ENCODE measurements at regions not wholly inside any gene's neighbourhood (a gene's known extent, or its start where the extent isn't known, plus 50 kb on each side); places are given as distances from the start of the nearest gene placed in this dataset.

DNA sequence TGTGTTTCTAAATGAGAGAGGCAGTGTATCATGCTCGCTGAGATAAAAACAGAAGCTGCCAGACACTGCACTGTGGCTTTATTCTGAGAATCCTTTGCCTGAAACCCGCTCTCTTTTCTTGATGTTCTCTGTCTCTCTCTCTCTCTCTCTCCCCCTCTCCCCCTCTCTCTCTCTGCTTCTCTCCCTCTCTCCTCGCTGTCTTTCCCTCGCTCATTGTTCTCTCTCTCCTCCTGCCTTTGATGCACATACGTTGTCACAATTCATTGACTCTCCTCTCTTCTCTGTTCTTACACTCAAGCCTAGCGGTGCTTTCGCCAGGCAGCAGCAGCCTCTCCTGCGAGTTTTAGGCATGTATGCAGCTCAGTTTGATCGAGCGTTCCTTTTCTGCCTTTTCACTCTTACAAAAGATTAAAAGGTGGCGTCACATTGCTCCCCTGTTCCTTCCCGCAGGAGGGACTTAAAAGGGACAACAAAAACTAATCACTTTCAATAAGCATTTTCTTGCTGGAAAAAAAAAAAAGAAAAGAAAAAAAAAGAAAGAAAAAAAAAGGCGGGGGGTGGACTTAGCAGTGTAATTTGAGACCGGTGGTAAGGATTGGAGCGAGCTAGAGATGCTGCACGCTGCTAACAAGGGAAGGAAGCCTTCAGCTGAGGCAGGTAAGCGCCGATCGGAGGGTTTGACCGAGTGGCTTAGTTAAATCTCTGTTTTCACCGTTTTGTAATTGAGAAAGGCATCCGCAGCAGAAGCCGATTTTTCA, 717.9 kb upstream of the WWC1 start:
- DNase-seq, result peak; percentile 20

GRCh38 chr5:167574464-167574863, 717.0 kb upstream of the WWC1 start:
- no peak for DNase-seq

GRCh38 chr5:167575330-167575729, 716.1 kb upstream of the WWC1 start:
- no peak for DNase-seq

- no peak for DNase-seq
These were observed 715.3 kb upstream of the WWC1 start for GRCh38 chr5:167576126-167576525.

- DNase-seq, result no peak
These were observed 714.5 kb upstream of the WWC1 start for GRCh38 chr5:167576897-167577296.

DNA sequence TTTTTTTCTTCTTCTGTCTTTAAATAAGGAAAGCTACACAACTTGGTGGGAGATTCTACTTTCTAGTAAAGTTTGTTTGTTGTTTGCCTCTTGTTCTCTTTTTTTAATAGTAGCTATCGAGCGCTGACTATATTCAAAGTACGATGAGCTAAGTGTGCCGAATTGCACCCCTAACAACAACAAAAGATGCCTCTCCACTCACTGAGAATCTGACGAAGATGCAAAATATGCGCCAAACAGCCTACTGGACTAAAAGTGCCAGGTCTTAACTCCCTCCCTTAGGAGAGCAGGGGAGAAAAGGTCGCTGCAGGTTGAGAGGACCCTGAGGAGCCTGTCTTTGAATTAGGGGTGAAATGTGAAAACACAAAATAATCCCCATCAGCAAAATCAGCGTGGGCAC, 713.8 kb upstream of the WWC1 start:
- no peak for DNase-seq

GRCh38 chr5:167578977-167579692, 712.3 kb upstream of the WWC1 start:
- DNase-seq, result no peak

DNA sequence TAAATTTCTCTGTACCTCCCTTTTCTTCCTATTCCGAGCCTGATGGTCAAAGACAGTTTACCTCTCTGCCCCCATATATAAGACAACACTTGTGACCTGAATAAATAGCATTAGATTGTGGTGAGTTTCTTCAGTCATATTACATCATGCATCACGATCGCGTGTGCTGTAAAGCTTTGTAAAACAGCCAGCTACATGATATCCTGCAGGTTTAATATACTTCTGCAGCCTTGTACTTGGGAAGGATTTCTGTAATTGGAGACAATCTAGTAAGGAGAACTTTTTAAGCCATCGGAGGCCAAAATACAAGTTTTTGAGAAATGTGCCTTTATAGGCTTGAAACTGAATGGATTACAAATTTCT, 711.8 kb upstream of the WWC1 start:
- no peak for DNase-seq

DNA sequence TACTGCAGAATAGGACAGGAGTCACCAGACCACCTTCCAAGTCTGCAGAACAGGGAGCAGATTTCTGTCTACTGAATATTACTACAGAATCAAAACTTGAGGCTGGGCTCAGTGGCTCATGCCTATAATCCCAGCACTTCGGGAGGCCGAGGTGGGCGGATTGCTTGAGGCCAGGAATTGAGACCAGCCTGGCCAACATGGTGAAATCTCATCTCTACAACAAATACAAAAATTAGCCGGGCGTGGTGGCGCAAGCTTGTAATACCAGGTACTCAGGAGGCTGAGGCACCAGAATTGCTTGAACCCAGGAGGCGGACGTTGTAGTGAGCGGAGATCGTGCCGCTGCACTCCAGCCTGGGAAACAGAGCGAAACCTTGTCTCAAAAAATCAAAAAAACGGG, 710.8 kb upstream of the WWC1 start:
- no peak for DNase-seq

GRCh38 chr5:167582283-167582682, 709.2 kb upstream of the WWC1 start:
- no peak for DNase-seq

DNA sequence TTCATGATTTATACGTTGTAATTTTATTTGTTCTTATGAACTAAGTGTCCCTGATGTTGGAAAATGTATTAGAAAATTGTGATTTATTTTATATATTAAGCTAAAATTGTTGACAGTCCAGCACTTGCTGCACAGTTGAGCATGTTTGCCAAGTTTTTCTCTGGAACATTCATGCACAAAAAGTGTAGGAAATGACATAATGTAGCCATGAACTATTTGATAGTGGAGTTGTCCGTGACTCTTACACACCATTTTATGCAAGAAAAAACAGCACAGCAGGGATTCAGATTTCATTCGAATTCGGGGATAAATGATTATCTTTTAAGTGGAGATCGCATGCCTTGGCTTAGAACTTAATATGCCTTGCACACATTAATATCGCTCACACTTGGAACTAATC, 708.6 kb upstream of the WWC1 start:
- no peak for DNase-seq

DNA sequence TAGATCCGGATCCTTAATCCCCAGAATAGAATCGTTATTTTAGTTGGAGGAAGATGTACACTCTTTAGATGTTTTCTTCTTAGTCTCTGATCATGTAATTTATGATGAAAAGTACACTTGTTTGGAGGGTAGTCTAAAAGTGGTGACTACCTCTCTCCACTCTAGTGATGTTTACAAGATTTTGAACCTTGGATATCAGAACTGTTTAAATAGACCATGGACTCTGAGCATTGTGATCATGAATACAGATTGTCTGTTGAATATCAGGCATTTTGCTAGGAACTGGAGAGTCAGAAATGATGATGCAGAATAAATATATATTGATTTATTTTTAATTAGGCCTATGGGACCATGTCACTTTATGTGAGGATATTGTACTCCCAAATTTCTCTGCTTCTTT, 706.3 kb upstream of the WWC1 start:
- DNase-seq, result no peak

DNA sequence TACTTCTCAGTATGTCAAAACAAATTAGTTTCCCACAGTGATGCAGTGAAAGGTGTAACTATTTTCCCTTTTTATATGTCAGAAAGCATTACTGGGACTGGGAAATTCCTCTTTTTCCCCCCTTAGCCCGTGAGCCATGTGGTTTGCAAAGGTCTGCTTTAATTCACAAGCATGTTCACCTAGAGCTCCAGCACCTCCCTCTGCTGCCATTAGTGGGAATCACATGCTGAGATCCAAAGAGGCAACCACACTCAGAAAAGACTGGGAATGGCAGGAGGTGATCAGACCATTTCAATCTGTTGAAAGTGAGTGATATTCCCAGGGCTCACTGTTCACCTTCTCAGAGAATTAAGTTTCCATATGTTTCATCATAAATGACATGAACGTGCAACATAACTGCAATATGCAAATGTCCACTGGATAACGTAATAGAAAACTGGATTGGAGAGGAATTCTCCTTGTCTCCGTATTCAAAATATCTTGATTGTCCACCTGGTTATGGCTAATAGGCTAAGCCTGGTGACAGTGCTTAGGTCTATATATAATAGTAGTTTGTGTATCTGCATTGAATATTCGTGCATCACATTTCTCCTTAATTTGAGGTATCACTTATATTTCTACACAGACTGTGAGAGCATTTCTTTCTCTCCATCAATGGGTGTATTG, 703.5 kb upstream of the WWC1 start:
- no peak for DNase-seq

GRCh38 chr5:167592114-167592513, 699.3 kb upstream of the WWC1 start:
- DNase-seq, result no peak

DNA sequence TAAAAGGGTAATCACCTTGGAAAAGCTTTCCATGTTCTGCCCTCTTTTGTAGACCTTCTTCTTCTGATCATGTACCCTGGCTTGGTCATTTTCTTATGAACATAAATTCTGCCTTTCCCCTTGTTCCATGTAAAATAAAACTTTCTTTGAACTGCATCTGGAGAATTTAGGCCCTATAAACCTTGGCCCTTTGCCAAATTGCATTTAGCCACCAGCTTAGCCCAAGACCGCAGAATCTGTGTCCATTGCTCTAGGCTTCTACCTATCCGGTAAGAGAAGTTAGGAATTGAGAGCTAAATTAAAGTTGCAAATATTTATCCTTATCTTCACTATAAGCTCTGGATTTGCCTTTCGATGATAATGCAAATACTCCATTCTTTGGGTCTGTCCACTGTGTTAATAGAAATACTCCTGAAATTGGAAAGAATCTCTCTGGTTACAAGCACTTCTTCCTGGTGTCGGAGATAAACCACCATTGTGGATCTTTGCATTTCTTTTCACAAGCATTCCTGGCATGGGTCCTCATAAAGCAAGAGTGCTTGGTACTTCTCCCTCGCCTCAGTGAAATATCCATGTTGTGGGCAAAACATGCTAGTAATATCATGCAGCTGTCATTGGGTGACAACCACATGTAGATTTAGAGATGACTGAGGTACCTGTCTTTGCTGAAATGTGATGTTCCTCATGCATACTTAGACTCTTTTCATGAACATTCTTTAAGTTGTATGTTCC, 698.0 kb upstream of the WWC1 start:
- DNase-seq, result no peak

- DNase-seq, result no peak
These were observed 697.4 kb upstream of the WWC1 start for GRCh38 chr5:167594061-167594435.

- DNase-seq, result no peak
These were observed 696.7 kb upstream of the WWC1 start for GRCh38 chr5:167594750-167595149.

- no peak for DNase-seq
These were observed 696.2 kb upstream of the WWC1 start for GRCh38 chr5:167595196-167595595.

GRCh38 chr5:167598166-167598565, 693.3 kb upstream of the WWC1 start:
- DNase-seq, result no peak

GRCh38 chr5:167602067-167602466, 689.4 kb upstream of the WWC1 start:
- DNase-seq, result no peak

- no peak for DNase-seq
These were observed 688.3 kb upstream of the WWC1 start for GRCh38 chr5:167603135-167603534.

DNA sequence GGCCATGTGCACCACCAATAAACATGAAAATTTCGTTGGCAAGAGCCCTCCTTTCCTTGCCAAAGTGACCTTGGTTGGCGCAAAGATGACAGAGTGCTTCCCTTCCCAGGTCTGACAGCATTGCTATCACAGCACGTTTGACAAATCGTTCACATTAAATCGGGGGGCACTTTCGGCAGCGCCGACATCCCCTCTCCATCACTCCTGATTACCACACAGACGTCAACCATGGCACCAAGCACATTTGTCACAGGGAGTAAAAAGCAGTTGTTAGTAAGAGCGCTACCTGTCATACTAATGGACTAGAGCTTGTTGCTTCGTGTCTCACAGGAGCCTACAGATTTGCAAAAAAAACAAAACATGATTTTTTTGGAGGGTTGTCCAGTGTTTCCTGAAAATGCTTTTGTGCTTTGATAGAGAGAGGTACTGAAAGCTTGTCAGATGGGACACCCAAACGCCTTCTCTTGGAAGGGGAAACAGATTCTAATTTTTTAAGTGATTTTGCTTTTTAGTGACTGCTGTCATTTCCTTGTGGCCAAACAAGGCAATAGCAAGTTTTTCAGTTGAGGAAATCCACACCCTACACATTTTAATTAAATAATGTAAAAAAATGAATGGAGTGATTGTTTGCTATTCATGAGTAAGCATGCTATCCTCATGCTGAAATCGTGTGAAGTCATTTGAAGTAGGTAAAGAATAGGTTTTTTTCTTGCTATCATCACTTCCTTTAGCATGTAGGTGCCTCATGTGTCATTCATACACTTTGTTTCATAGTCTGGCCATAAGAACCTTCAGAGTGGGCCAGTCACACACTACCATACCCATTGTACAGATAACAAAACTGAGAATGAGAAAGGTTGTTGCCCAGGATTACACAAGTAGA, 682.8 kb upstream of the WWC1 start:
- DNase-seq, result no peak
